Mesendoderm (in vitro differentiated cells): ENCODE measurements at regions not wholly inside any gene's neighbourhood (a gene's known extent, or its start where the extent isn't known, plus 50 kb on each side); places are given as distances from the start of the nearest gene placed in this dataset.
A peak's percentile ranks its signal among the peaks of the same experiment; 100 is the strongest.

Experiments
- DNase-seq: peaks from one replicate; pipeline ENCODE4 v3.0.0; 2013
- H2AK5ac ChIP-seq: 2 replicates; pipeline ENCODE4 v1.6.1; 2013; ENCODE audit warnings: low read length, inconsistent platforms
- H2BK120ac ChIP-seq: 2 replicates; pipeline ENCODE4 v1.6.1; 2013; ENCODE audit warnings: low read depth, mild to moderate bottlenecking, low read length, moderate library complexity, mixed read lengths
- H2BK15ac ChIP-seq: replicated peaks from 2 replicates; pipeline ENCODE4 v1.6.1; 2013; ENCODE audit warnings: low read depth, mild to moderate bottlenecking, moderate library complexity
- H2BK5ac ChIP-seq: 2 replicates; pipeline ENCODE4 v1.6.1; 2013; ENCODE audit warnings: low read length, inconsistent platforms
- H3K18ac ChIP-seq: 2 replicates; pipeline ENCODE4 v1.6.1; 2013; ENCODE audit warnings: mild to moderate bottlenecking, low read length, mixed read lengths
- H3K23ac ChIP-seq: one replicate; pipeline ENCODE4 v1.6.1; 2013; ENCODE audit warnings: low read length
- H3K27ac ChIP-seq: 2 replicates; pipeline ENCODE4 v1.5.1; 2013; ENCODE audit warnings: low read depth, mild to moderate bottlenecking, inconsistent platforms, low read length, moderate library complexity
- H3K27me3 ChIP-seq: 2 replicates; pipeline ENCODE4 v1.6.1; 2013; ENCODE audit warnings: low read length, control low read depth, mild to moderate bottlenecking, inconsistent platforms; ENCODE audit not compliant: insufficient read depth, poor library complexity
- H3K36me3 ChIP-seq: 2 replicates; pipeline ENCODE4 v1.6.1; 2013; ENCODE audit warnings: low read length, inconsistent platforms; ENCODE audit not compliant: control insufficient read depth, insufficient read depth
- H3K4ac ChIP-seq: one replicate; pipeline ENCODE4 v1.6.1; 2013; ENCODE audit warnings: low read depth, mild to moderate bottlenecking, low read length, moderate library complexity
- H3K4me1 ChIP-seq: 2 replicates; pipeline ENCODE4 v1.6.1; 2013; ENCODE audit warnings: low read depth, low read length, inconsistent platforms; ENCODE audit not compliant: control insufficient read depth
- H3K4me2 ChIP-seq: 2 replicates; pipeline ENCODE4 v1.6.1; 2013; ENCODE audit warnings: low read length
- H3K4me3 ChIP-seq: 2 replicates; pipeline ENCODE4 v1.5.1; 2013; ENCODE audit warnings: mild to moderate bottlenecking, low read length
- H3K56ac ChIP-seq: one replicate; pipeline ENCODE4 v1.6.1; 2013; ENCODE audit warnings: low read length
- H3K79me1 ChIP-seq: 2 replicates; pipeline ENCODE4 v1.6.1; 2013; ENCODE audit warnings: low read length, inconsistent platforms
- H3K79me2 ChIP-seq: 2 replicates; pipeline ENCODE4 v1.6.1; 2013; ENCODE audit warnings: mild to moderate bottlenecking, low read length; ENCODE audit not compliant: control insufficient read depth, insufficient read depth
- H3K9ac ChIP-seq: 2 replicates; pipeline ENCODE4 v1.6.1; 2013; ENCODE audit warnings: low read length, inconsistent platforms
- H4K5ac ChIP-seq: one replicate; pipeline ENCODE4 v1.6.1; 2013; ENCODE audit warnings: low read length
- H4K8ac ChIP-seq: one replicate; pipeline ENCODE4 v1.6.1; 2013; ENCODE audit warnings: low read depth, mild to moderate bottlenecking, control low read depth, low read length, moderate library complexity
- WGBS: extraction: QIAGEN DNeasy Blood & Tissue Kit; methylation state at CpG from one replicate; pipeline ENCODE4 v1.1.7; 2013; ENCODE audit warnings: low lambda C conversion rate, missing lambda C conversion rate; ENCODE audit not compliant: insufficient coverage; ENCODE audit errors: extremely low coverage; 5-methylcytosine and 5-hydroxymethylcytosine counted together

DNA sequence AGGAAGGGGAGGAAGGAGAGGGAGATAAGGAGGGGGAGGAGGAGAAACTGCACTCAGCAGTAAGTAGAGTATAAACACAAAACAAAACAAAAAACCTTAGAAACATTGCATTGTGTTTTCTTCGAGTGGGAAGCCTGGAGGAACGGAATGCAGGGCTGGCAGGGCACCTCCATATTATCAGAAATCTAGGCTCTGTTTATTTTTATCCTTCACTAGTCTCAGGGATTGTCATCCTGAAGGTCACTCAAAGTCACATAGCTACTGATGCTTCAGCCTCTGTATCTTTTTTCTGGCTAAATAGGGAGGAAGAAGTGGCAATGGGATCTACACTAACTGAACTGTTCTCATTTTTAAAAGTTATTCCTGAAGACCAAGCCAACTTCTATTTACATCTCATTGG, 467.8 kb downstream of the KCTD12 start:
- Histone ChIP-seq H3K79me1 (no peaks in the 10 kb centered on the region), H3K9ac (no peak overlapping the region), H4K8ac (no peak overlapping the region), H3K27me3 (no peaks in the 10 kb centered on the region), H3K27ac (no peak overlapping the region), H2BK15ac (no peak overlapping the region), H2BK5ac (no peak overlapping the region), H3K56ac (no peak overlapping the region), H3K4ac (no peak overlapping the region), H4K5ac (no peak overlapping the region), H3K23ac (no peak overlapping the region), H3K36me3 (no peaks in the 10 kb centered on the region), H2AK5ac (no peak overlapping the region), H3K79me2 (no peaks in the 10 kb centered on the region), H3K4me3 (no peak overlapping the region), H3K18ac (no peak overlapping the region), H3K4me1 (no peaks in the 10 kb centered on the region), H2BK120ac (no peak overlapping the region), H3K4me2 (no peak overlapping the region)
- no peak for DNase-seq
- no CpG with 5 or more reads among the region's 2 CpGs for WGBS

DNA sequence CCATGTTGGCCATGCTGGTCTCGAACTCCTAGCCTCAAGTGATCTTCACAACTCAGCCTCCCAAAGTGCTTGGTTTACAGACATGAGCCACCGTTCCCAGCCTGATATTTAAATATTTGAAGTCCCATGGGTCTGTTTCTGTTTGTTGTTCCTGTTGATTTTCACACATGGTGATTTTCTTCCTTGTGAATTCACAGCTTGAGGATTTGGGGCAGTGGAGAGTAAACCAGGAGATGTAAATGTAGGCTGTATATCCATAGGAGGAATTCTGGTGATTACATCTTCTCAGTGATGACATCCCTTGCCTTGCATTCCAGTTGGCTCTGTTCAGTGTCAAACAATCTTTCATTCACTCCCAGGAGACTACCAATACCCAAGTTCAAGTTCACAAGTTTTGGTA, 471.9 kb downstream of the KCTD12 start:
- Histone ChIP-seq H4K5ac (no peak overlapping the region), H3K36me3 (no peaks in the 10 kb centered on the region), H2BK15ac (no peak overlapping the region), H3K27me3 (no peaks in the 10 kb centered on the region), H3K4me2 (no peak overlapping the region), H2AK5ac (no peak overlapping the region), H3K4me1 (no peaks in the 10 kb centered on the region), H3K18ac (no peak overlapping the region), H3K79me2 (no peaks in the 10 kb centered on the region), H3K9ac (no peak overlapping the region), H3K23ac (no peak overlapping the region), H3K4ac (no peak overlapping the region), H3K4me3 (no peak overlapping the region), H3K79me1 (no peaks in the 10 kb centered on the region), H2BK120ac (no peak overlapping the region), H2BK5ac (no peak overlapping the region), H4K8ac (no peak overlapping the region), H3K27ac (no peak overlapping the region), H3K56ac (no peak overlapping the region)
- peak; percentile 88 for DNase-seq
- no CpG with 5 or more reads among the region's 2 CpGs for WGBS

DNA sequence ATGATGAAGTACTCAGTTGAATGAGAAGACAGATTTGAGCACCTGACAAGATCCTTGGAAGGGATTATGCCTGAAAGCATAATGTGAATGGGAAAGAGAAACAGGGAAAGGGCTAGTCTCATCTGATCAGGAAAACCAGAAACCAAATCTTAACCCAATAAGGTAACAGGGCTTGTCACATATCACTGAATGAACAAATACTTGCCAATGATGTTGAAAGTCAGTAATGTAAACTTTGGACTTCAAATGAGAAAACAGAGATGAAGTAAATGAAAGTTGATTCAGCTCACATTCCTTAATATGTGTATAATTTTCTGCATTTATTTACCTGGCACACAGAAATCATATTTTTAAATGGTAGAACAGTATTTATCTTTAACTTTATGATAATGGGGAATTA, 480.0 kb downstream of the KCTD12 start:
- no peak overlapping the region for H2BK5ac ChIP-seq
- no peak overlapping the region for H4K8ac ChIP-seq
- no peaks in the 10 kb centered on the region for H3K36me3 ChIP-seq
- no peak overlapping the region for H3K4ac ChIP-seq
- no peak overlapping the region for H3K27ac ChIP-seq
- H3K56ac ChIP-seq: no peak overlapping the region
- no peak overlapping the region for H4K5ac ChIP-seq
- no peak overlapping the region for H2AK5ac ChIP-seq
- H2BK15ac ChIP-seq: no peak overlapping the region
- H3K4me2 ChIP-seq: no peak overlapping the region
- DNase-seq: no peak
- H3K79me2 ChIP-seq: no peaks in the 10 kb centered on the region
- H3K4me3 ChIP-seq: no peak overlapping the region
- H3K9ac ChIP-seq: no peak overlapping the region
- H2BK120ac ChIP-seq: no peak overlapping the region
- H3K27me3 ChIP-seq: no peaks in the 10 kb centered on the region
- H3K18ac ChIP-seq: no peak overlapping the region
- H3K23ac ChIP-seq: no peak overlapping the region
- H3K4me1 ChIP-seq: no peaks in the 10 kb centered on the region
- no peaks in the 10 kb centered on the region for H3K79me1 ChIP-seq

- H2BK15ac ChIP-seq: no peak overlapping the region
- no peak overlapping the region for H3K4ac ChIP-seq
- H2AK5ac ChIP-seq: no peak overlapping the region
- H2BK5ac ChIP-seq: no peak overlapping the region
- H2BK120ac ChIP-seq: no peak overlapping the region
- H4K5ac ChIP-seq: no peak overlapping the region
- no peak overlapping the region for H3K23ac ChIP-seq
- H3K18ac ChIP-seq: no peak overlapping the region
- no peak overlapping the region for H3K4me2 ChIP-seq
- H3K4me1 ChIP-seq: no peaks in the 10 kb centered on the region
- no peaks in the 10 kb centered on the region for H3K27me3 ChIP-seq
- H3K9ac ChIP-seq: no peak overlapping the region
- no peaks in the 10 kb centered on the region for H3K36me3 ChIP-seq
- no peaks in the 10 kb centered on the region for H3K79me2 ChIP-seq
- H3K4me3 ChIP-seq: no peak overlapping the region
- no CpG with 5 or more reads among the region's 1 CpG for WGBS
- H4K8ac ChIP-seq: no peak overlapping the region
- H3K56ac ChIP-seq: no peak overlapping the region
- H3K27ac ChIP-seq: no peak overlapping the region
- no peak for DNase-seq
- H3K79me1 ChIP-seq: no peaks in the 10 kb centered on the region
Observed at GRCh38 chr13:76398425-76398824, 487.8 kb downstream of the KCTD12 start.

DNA sequence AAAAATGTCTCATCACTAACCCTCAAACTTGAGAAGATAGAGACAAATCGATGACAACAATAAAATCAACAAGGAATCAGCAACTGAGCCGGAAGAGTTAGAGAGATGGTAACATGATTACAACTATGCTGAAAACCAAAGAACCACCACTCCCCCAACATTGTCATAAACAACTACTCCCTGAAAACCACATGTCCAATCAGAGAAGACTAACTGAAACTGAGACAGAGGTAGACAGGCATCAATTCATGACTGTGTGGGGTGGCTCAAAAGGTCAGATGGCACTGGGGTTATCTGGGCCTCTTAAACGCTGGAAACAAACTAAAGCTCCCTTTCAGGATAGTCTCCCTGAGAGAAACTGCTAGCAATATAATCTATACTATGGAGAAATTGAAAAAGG, 488.8 kb downstream of the KCTD12 start:
- Histone ChIP-seq H4K5ac (no peak overlapping the region), H3K4me1 (no peaks in the 10 kb centered on the region), H3K9ac (no peak overlapping the region), H3K4ac (no peak overlapping the region), H3K4me3 (no peak overlapping the region), H2BK15ac (no peak overlapping the region), H3K27me3 (no peaks in the 10 kb centered on the region), H4K8ac (no peak overlapping the region), H3K36me3 (no peaks in the 10 kb centered on the region), H2BK120ac (no peak overlapping the region), H3K23ac (no peak overlapping the region), H3K18ac (no peak overlapping the region), H2BK5ac (no peak overlapping the region), H3K27ac (no peak overlapping the region), H3K56ac (no peak overlapping the region), H3K79me1 (no peaks in the 10 kb centered on the region), H2AK5ac (no peak overlapping the region), H3K79me2 (no peaks in the 10 kb centered on the region), H3K4me2 (no peak overlapping the region)
- WGBS: no CpG with 5 or more reads among the region's 3 CpGs
- DNase-seq: no peak

DNA sequence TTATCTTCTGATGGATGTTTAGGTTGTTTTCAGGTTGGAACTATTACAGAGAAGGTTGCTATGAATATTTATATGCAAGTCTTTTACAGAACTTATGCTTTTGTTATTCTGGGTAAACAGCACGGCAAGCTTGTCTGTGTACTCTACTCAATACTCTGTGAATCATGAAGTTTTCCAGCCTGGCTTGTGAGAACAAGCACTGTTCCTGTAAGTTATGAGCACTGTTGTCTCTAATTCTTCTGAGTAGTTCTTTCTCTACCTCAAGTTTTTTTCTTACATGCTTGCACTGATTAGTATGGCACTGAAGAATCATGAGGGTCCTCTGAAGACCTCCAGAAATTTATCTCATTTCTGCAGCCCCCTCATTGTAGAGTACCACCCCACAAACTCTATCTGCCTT, 496.9 kb downstream of the KCTD12 start:
- no peak overlapping the region for H4K5ac ChIP-seq
- no peak overlapping the region for H3K18ac ChIP-seq
- H3K27me3 ChIP-seq: no peaks in the 10 kb centered on the region
- no peak overlapping the region for H3K23ac ChIP-seq
- H2BK120ac ChIP-seq: no peak overlapping the region
- H2AK5ac ChIP-seq: no peak overlapping the region
- no peak overlapping the region for H3K4ac ChIP-seq
- no peak overlapping the region for H3K9ac ChIP-seq
- H3K56ac ChIP-seq: no peak overlapping the region
- H3K79me1 ChIP-seq: no peaks in the 10 kb centered on the region
- H3K27ac ChIP-seq: no peak overlapping the region
- H3K36me3 ChIP-seq: no peaks in the 10 kb centered on the region
- no peak overlapping the region for H2BK15ac ChIP-seq
- H3K79me2 ChIP-seq: no peaks in the 10 kb centered on the region
- H2BK5ac ChIP-seq: no peak overlapping the region
- WGBS: no CpG with 5 or more reads among the region's 1 CpG
- no peak overlapping the region for H4K8ac ChIP-seq
- H3K4me2 ChIP-seq: no peak overlapping the region
- no peak overlapping the region for H3K4me3 ChIP-seq
- H3K4me1 ChIP-seq: no peaks in the 10 kb centered on the region
- DNase-seq: no peak
